ENCODE measurements at regions not wholly inside any gene's neighbourhood (a gene's known extent, or its start where the extent isn't known, plus 50 kb on each side); places are given as distances from the start of the nearest gene placed in this dataset.
"Not testable (repeated sequence)": the region's sequence is repeated elsewhere in the genome, so short reads cannot be mapped to it uniquely, and the experiment has no call there.

DNA sequence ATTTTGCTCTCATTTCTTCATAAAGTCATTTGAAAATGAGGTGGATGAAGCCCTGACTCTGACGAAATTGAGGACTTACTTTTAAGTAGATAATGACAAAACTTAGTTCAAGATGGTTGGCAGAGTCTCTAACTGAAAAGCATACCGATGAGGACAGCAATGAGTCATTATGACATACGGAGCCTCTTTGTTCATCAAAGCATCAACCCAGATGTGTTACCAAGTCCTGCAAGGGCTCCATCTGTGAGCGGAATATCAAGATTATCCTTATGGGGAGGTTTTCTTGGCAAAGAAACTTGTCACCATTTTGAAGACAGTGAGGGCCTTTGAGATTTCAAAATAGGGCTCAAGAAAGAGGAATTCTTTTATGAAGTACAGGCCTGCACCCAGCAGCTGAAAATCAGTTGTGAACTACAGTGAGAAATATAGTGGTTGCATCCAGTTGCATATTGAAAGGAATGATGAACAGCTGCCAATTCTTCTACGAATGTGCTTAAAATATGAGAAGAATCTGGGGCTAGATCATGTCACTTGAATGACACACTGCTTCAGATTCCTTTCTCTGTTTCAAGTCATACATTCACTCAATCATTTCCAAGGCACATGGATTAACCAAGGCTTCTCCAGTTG is 86.6 kb upstream of the SLC24A2 start:
- DNase-seq (ENCODE audit: low spot score): no peak

DNA sequence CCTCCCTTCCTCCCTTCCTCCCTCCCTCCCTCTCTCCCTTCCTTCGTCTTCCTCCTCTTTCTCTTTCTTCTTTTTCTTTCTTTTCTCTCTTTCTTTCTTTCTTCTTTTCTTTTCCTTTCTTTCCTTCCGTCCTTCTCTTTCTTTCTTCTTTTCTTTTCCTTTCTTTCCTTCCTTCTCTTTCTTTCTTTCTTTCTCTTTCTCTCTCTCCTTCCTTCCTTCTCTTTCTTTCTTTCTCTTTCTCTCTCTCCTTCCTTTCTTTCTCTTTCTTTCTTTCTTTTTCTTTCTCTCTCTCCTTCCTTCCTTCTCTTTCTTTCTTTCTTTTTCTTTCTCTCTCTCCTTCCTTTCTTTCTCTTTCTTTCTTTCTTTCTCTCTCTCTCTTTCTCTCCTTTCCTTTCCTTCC is 84.4 kb upstream of the SLC24A2 start:
- DNase-seq (ENCODE audit: low spot score): not testable (repeated sequence)

DNA sequence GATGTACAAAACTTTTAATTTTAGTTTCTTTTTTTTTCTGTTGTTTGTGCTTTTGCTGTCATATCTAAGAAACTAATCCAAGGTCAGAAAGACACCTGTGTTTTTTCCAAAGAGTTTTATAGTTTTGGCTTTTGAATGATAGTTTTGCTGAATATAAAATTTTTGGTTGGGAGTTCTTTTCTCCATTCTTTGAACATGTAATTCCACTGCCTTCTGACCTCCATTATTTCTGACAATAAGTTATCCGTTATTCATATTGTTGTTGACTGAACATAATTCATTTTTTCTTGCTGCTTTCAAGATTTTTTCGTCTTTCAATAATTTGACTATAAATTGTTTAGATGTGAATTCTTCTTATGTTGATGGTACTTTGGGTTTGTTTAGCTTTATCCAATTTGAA is 82.2 kb upstream of the SLC24A2 start:
- DNase-seq (ENCODE audit: low spot score): no peak

GRCh38 chr9:19840953-19841352 is 52.1 kb upstream of the SLC24A2 start:
- DNase-seq (ENCODE audit: low spot score): no peak

Measured in AG08396 (cell line).